RKO (cell line): ENCODE measurements at regions not wholly inside any gene's neighbourhood (a gene's known extent, or its start where the extent isn't known, plus 50 kb on each side); places are given as distances from the start of the nearest gene placed in this dataset.
A peak's percentile ranks its signal among the peaks of the same experiment; 100 is the strongest.

Experiments used
- DNase-seq: peaks from one replicate; pipeline ENCODE4 v3.0.0-alpha.2; 2016; ENCODE audit warnings: low spot score

- DNase-seq = no peak
Measured at GRCh38 chr6:18335948-18336347, 51.2 kb upstream of the RNF144B start.

- DNase-seq = no peak
Measured at GRCh38 chr6:18334251-18334650, 52.9 kb upstream of the RNF144B start.

- no peak for DNase-seq
Measured at GRCh38 chr6:18330548-18331081, 56.5 kb upstream of the RNF144B start.

- no peak for DNase-seq
Measured at GRCh38 chr6:18329776-18330175, 57.4 kb upstream of the RNF144B start.

- DNase-seq = no peak
Measured at GRCh38 chr6:18328540-18328939, 58.6 kb upstream of the RNF144B start.

- DNase-seq = no peak
Measured at GRCh38 chr6:18328070-18328469, 59.1 kb upstream of the RNF144B start.

- no peak for DNase-seq
Measured at GRCh38 chr6:18327626-18328025, 59.5 kb upstream of the RNF144B start.

GRCh38 chr6:18326980-18327379 is 60.2 kb upstream of the RNF144B start:
- no peak for DNase-seq

GRCh38 chr6:18326001-18326400 is 61.1 kb upstream of the RNF144B start:
- DNase-seq = no peak

- no peak for DNase-seq
Measured at GRCh38 chr6:18324706-18325042, 60.3 kb upstream of the DEK start.

GRCh38 chr6:18323935-18324705 is 59.8 kb upstream of the DEK start:
- peak; percentile 66 for DNase-seq

GRCh38 chr6:18317850-18318249 is 53.5 kb upstream of the DEK start:
- DNase-seq = no peak

- no peak for DNase-seq
Measured at GRCh38 chr6:18314317-18314997, 50.1 kb upstream of the DEK start.
